WI38 (cell line): ENCODE measurements at regions not wholly inside any gene's neighbourhood (a gene's known extent, or its start where the extent isn't known, plus 50 kb on each side); places are given as distances from the start of the nearest gene placed in this dataset.

ENCODE experiments used
- H3K4me3 ChIP-seq: 2 replicates; pipeline ENCODE4 v1.5.1; 2011; ENCODE audit warnings: low read depth, mild to moderate bottlenecking, control low read depth, low read length
- TF ChIP-seq, protein P1 (sequence below): IDR thresholded peaks from 2 replicates; pipeline ENCODE4 v1.5.1; 2012; ENCODE audit warnings: low read depth, mild to moderate bottlenecking, control low read depth, low read length

- H3K4me3 ChIP-seq = no peak overlapping the region
- TF ChIP-seq, protein P1, sequence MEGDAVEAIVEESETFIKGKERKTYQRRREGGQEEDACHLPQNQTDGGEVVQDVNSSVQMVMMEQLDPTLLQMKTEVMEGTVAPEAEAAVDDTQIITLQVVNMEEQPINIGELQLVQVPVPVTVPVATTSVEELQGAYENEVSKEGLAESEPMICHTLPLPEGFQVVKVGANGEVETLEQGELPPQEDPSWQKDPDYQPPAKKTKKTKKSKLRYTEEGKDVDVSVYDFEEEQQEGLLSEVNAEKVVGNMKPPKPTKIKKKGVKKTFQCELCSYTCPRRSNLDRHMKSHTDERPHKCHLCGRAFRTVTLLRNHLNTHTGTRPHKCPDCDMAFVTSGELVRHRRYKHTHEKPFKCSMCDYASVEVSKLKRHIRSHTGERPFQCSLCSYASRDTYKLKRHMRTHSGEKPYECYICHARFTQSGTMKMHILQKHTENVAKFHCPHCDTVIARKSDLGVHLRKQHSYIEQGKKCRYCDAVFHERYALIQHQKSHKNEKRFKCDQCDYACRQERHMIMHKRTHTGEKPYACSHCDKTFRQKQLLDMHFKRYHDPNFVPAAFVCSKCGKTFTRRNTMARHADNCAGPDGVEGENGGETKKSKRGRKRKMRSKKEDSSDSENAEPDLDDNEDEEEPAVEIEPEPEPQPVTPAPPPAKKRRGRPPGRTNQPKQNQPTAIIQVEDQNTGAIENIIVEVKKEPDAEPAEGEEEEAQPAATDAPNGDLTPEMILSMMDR = no peak
These were observed 225.8 kb upstream of the TCERG1L start for GRCh38 chr10:131537281-131537680.

DNA sequence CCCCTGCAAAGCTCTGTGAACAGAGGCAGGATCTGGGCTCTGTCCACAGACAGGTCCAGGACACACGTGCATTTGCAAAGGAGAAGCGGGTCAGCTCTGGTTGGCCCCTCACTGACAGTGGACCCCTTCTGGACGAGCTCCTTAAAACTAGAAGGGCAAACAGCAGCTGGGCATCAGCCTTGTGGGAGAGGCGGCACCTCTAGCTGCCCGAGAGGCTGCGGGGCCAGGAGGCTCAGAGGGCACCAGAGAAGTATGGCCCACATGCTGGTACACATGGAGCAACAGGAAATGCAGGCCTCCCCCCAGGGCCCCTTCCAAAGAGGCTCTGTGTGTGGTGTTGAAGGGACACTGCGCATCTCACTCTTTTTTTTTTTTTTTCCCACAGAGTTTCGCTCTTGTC, 233.0 kb upstream of the TCERG1L start:
- TF ChIP-seq, protein P1 = no peak

DNA sequence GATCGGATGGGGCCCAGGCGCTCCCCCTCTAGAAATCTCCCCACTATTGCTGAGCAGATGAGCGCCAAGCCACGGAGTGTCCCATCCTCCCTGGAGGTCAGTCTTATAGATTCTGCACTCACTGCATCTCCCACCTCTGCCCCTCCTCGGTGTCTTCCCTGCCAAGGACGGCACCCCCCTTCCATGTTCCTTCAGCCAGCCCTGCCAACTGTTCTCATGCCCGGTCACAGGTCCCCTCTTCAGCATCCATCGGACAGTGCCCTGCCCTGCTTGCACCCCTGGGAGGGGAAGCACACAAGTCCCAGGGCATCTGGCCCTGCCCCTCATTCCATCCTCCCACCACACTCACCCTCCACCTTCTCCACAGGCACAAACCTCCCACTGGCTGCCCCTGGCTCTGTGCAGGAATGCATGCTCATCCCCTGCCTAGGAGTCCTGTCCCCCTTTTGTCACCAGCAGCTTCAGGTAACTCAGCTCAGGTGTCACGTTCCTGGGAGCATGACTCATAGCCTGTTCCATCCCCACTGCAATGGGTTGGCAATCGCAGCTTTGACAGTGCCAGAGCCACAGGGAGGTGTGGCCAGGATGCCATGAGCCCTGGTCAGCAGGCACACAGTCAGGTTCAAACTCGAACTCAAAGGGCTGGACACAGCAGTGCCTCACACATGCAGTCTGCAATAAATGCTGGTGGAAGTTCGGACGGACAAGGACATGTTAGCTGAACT, 234.7 kb upstream of the TCERG1L start:
- no peak overlapping the region for H3K4me3 ChIP-seq
- TF ChIP-seq, protein P1 = no peak

More for the DNA sequence above, 233.0 kb upstream of the TCERG1L start:
- H3K4me3 ChIP-seq = no peak overlapping the region

GRCh38 chr10:131547129-131547799, 235.7 kb upstream of the TCERG1L start:
- no peak overlapping the region for H3K4me3 ChIP-seq
- TF ChIP-seq, protein P1 = no peak

- TF ChIP-seq, protein P1 = no peak
These were observed 236.7 kb upstream of the TCERG1L start for GRCh38 chr10:131548176-131548575.

GRCh38 chr10:131549116-131549515, 237.6 kb upstream of the TCERG1L start:
- no peak overlapping the region for H3K4me3 ChIP-seq
- TF ChIP-seq, protein P1 = no peak

More at GRCh38 chr10:131548176-131548575, 236.7 kb upstream of the TCERG1L start:
- H3K4me3 ChIP-seq = no peak overlapping the region

- TF ChIP-seq, protein P1 = no peak
- H3K4me3 ChIP-seq = no peak overlapping the region
These were observed 241.6 kb upstream of the TCERG1L start for GRCh38 chr10:131553121-131553520.
